HCT116 (cell line): ENCODE measurements at regions not wholly inside any gene's neighbourhood (a gene's known extent, or its start where the extent isn't known, plus 50 kb on each side); places are given as distances from the start of the nearest gene placed in this dataset.

Source experiments
- ATAC-seq: fragments of 200-7000 bp; cut with Tn5 transposase; 2 replicates; pipeline ENCODE4 v1.9.1; 2020; ENCODE audit warnings: mild to moderate bottlenecking, moderate library complexity
- BruUV-seq: library from RNA; stranded (reverse); fragments of 400-500 nt; replicated peaks from 2 replicates; lab custom pipeline; 2021; lab: Mats Ljungman, UMichigan
- CTCF ChIA-PET: fragments of 300-600 bp; sonication (Branson Sonifier 250); formaldehyde crosslinking; loops from one replicate; lab custom pipeline; 2021; ENCODE audit warnings: antibody characterized with exemption; lab: Charles Lee
- POLR2A ChIA-PET: fragments of 300-600, 350-600 bp; sonication (Branson Sonifier 250); formaldehyde crosslinking; loops from one replicate; lab custom pipeline; 2021; ENCODE audit warnings: antibody characterized with exemption; lab: Charles Lee
- RAD21 ChIA-PET, 2 experiments: fragments of 300-600 bp; sonication (Branson Sonifier 250); formaldehyde crosslinking; loops; one replicate each; lab custom pipeline; 2023; ENCODE audit warnings: low total read pairs in 2 of 2; ENCODE audit not compliant: uncharacterized antibody in 2 of 2, unreplicated experiment in 2 of 2, low non-redundant PET in 1 of 2; lab: Charles Lee
- DNase-seq: peaks from one replicate; pipeline ENCODE4 v3.0.0-alpha.2; 2010; ENCODE audit warnings: low read depth, low spot score
- H2AFZ ChIP-seq: fragments of 200-600 bp; shearing (Covaris generic), sonication (generic); 2 replicates; pipeline ENCODE4 v1.6.1; 2017; ENCODE audit warnings: low read depth, mixed run types, mixed read lengths, antibody characterized with exemption, low read length; ENCODE audit not compliant: poor library complexity, severe bottlenecking
- H3K27ac ChIP-seq: 2 replicates; pipeline ENCODE4 v1.5.1; 2012; ENCODE audit warnings: low read depth, low read length
- H3K27me3 ChIP-seq: fragments of 200-600 bp; sonication (generic); 2 replicates; pipeline ENCODE4 v1.6.1; 2016; ENCODE audit warnings: mixed run types, low read length, mixed read lengths; ENCODE audit not compliant: insufficient read depth
- H3K36me3 ChIP-seq, 2 experiments: fragments of 200-500 bp in 1 of 2; fragments of 200-600 bp in 1 of 2; sonication (Bioruptor generic) in 1 of 2; sonication (generic) in 1 of 2; 2 replicates each; pipeline versions ENCODE4 v1.5.1 to v1.6.1; 2014 to 2016; ENCODE audit warnings: low read length in 2 of 2, inconsistent platforms in 1 of 2, mixed read lengths in 1 of 2, mixed run types in 1 of 2; ENCODE audit not compliant: insufficient read depth in 2 of 2, control insufficient read depth in 1 of 2
- H3K4me1 ChIP-seq, 2 experiments: fragments of 200-600 bp in 1 of 2; sonication (generic) in 1 of 2; 2 replicates each; pipeline versions ENCODE4 v1.5.1 to v1.6.1; 2012 to 2017; ENCODE audit warnings: low read length in 2 of 2, inconsistent platforms in 1 of 2, mild to moderate bottlenecking in 1 of 2, mixed read lengths in 1 of 2, mixed run types in 1 of 2, moderate library complexity in 1 of 2; ENCODE audit not compliant: insufficient read depth in 2 of 2, control insufficient read depth in 1 of 2
- H3K4me2 ChIP-seq: fragments of 200-600 bp; sonication (generic); 2 replicates; pipeline ENCODE4 v1.6.1; 2017; ENCODE audit warnings: mixed run types, low read length, mixed read lengths
- H3K4me3 ChIP-seq, 2 experiments: fragments of 200-600 bp in 1 of 2; sonication (generic) in 1 of 2; replicated peaks in 1 of 2; 2 replicates each; pipeline ENCODE4 v1.5.1; 2011 to 2016; ENCODE audit warnings: low read length in 2 of 2, control low read depth in 1 of 2, low read depth in 1 of 2, mild to moderate bottlenecking in 1 of 2, mixed read lengths in 1 of 2, mixed run types in 1 of 2
- H3K79me2 ChIP-seq: fragments of 200-600 bp; sonication (generic); 2 replicates; pipeline ENCODE4 v1.6.1; 2017; ENCODE audit warnings: mild to moderate bottlenecking, mixed run types, low read length, moderate library complexity, mixed read lengths; ENCODE audit not compliant: insufficient read depth
- H3K9ac ChIP-seq: fragments of 200-600 bp; sonication (generic); 2 replicates; pipeline ENCODE4 v1.6.1; 2016; ENCODE audit warnings: low read length, mixed read lengths
- H3K9me2 ChIP-seq: fragments of 200-600 bp; sonication (generic), shearing (Covaris generic); 2 replicates; pipeline ENCODE4 v1.6.1; 2017; ENCODE audit warnings: mixed run types, mild to moderate bottlenecking, moderate library complexity; ENCODE audit not compliant: insufficient read depth
- H3K9me3 ChIP-seq, 2 experiments: fragments of 200-500 bp in 1 of 2; fragments of 200-600 bp in 1 of 2; sonication (Bioruptor generic) in 1 of 2; sonication (generic) in 1 of 2; 2 replicates each; pipeline ENCODE4 v1.6.1; 2014 to 2017; ENCODE audit warnings: low read length in 2 of 2, mixed read lengths in 2 of 2, inconsistent platforms in 1 of 2, low read depth in 1 of 2, mild to moderate bottlenecking in 1 of 2, mixed run types in 1 of 2, moderate library complexity in 1 of 2; ENCODE audit not compliant: control insufficient read depth in 1 of 2, insufficient read depth in 1 of 2
- H4K20me1 ChIP-seq: fragments of 200-600 bp; sonication (generic), shearing (Covaris generic); 2 replicates; pipeline ENCODE4 v1.6.1; 2017; ENCODE audit warnings: mixed run types, mild to moderate bottlenecking, moderate library complexity; ENCODE audit not compliant: insufficient read depth
- ATF3 ChIP-seq: IDR thresholded peaks from 2 replicates; pipeline ENCODE4 v1.6.1; 2012
- CBX3 ChIP-seq: IDR thresholded peaks from 2 replicates; pipeline ENCODE4 v1.6.1; 2012; ENCODE audit warnings: low read depth
- CEBPB ChIP-seq: IDR thresholded peaks from 2 replicates; pipeline ENCODE4 v1.6.1; 2012; ENCODE audit warnings: low read depth
- CTCF ChIP-seq, 3 experiments: fragments of 200-600 bp in 1 of 3; sonication (generic) in 1 of 3; IDR thresholded peaks in 2 of 3; conservative IDR thresholded peaks in 1 of 3; 2 replicates each; pipeline ENCODE4 v1.5.1; 2012 to 2017; ENCODE audit warnings: low read depth in 2 of 3, low read length in 2 of 3, antibody characterized with exemption in 1 of 3, borderline replicate concordance in 1 of 3, control low read depth in 1 of 3, mild to moderate bottlenecking in 1 of 3, mixed read lengths in 1 of 3, mixed run types in 1 of 3, moderate library complexity in 1 of 3; ENCODE audit not compliant: insufficient read depth in 1 of 3
- EZH2 ChIP-seq: fragments of 200-600 bp; sonication (generic); IDR thresholded peaks from 2 replicates; pipeline ENCODE4 v1.6.1; 2017; ENCODE audit warnings: antibody characterized with exemption, mixed run types
- FOSL1 ChIP-seq: IDR thresholded peaks from 2 replicates; pipeline ENCODE4 v1.6.1; 2012; ENCODE audit warnings: low read depth
- JUND ChIP-seq: IDR thresholded peaks from 2 replicates; pipeline ENCODE4 v1.6.1; 2012
- POLR2AphosphoS5 ChIP-seq: IDR thresholded peaks from 2 replicates; pipeline ENCODE4 v1.6.1; 2011; ENCODE audit warnings: mild to moderate bottlenecking, low read depth, low read length, moderate library complexity
- RAD21 ChIP-seq: IDR thresholded peaks from 2 replicates; pipeline ENCODE4 v1.6.1; 2012; ENCODE audit warnings: low read depth, mild to moderate bottlenecking
- SIN3A ChIP-seq: IDR thresholded peaks from 2 replicates; pipeline ENCODE4 v1.6.1; 2012; ENCODE audit warnings: low read depth
- SP1 ChIP-seq: IDR thresholded peaks from 2 replicates; pipeline ENCODE4 v1.6.1; 2012; ENCODE audit warnings: low read depth
- TCF7L2 ChIP-seq: IDR thresholded peaks from 2 replicates; pipeline ENCODE4 v1.7.0; 2011; ENCODE audit warnings: borderline replicate concordance, inconsistent platforms; ENCODE audit not compliant: insufficient read depth, insufficient read length; ENCODE audit errors: extremely low read depth
- ZBTB33 ChIP-seq: IDR thresholded peaks from 2 replicates; pipeline ENCODE4 v1.6.1; 2011; ENCODE audit warnings: mild to moderate bottlenecking, low read length, moderate library complexity; ENCODE audit not compliant: insufficient replicate concordance; ENCODE audit errors: extremely low read depth
- ZFX ChIP-seq: fragments of 450-650 bp; IDR thresholded peaks from 2 replicates; pipeline ENCODE4 v1.6.1; 2017
- ZNF274 ChIP-seq: fragments of 200-500 bp; sonication (Bioruptor generic); IDR thresholded peaks from 2 replicates; pipeline ENCODE4 v1.6.1; 2014; ENCODE audit warnings: mild to moderate bottlenecking, low read depth, low read length, inconsistent platforms
- intact Hi-C: fragments of 100-400 bp; cut with micrococcal nuclease; formaldehyde crosslinking; loops from 2 replicates; pipeline ENCODE4 v1.10.0; 2022

- Histone ChIP-seq H3K4me1 (no peaks in the 10 kb centered on the region), H3K9me3 (peaks cover 0 to 4% of the 10 kb centered on the region in 2 experiments; a peak in 1 of 4 replicates), H3K4me3 (no peak overlapping the region), H3K9me2 (no peaks in the 10 kb centered on the region), H3K36me3 (no peaks in the 10 kb centered on the region), H3K9ac (no peak overlapping the region), H2AFZ (no peak overlapping the region), H4K20me1 (no peaks in the 10 kb centered on the region), H3K4me2 (no peak overlapping the region), H3K27me3 (peaks cover 5% of the 10 kb centered on the region; the same call in 1 of the 2 replicates), H3K79me2 (no peaks in the 10 kb centered on the region), H3K27ac (no peak overlapping the region)
- no peak for DNase-seq
- ATAC-seq: no peak
- ChIA-PET POLR2A (no interaction called here), CTCF (no interaction called here), RAD21 (no interaction called here)
- no TSS peak for BruUV-seq
- intact Hi-C loops: no loop called here
- TF ChIP-seq ATF3: no peak
- no peak for TF ChIP-seq ZBTB33
- no peak for TF ChIP-seq CTCF (IDR thresholded peaks at IDR 0.05 in 2 of 3, conservative IDR thresholded peaks at IDR 0.05 in 1 of 3; ENCODE audit: borderline replicate concordance in 1 of 3, insufficient read depth in 1 of 3, low read depth in 2 of 3, low read length in 2 of 3)
- no peak for TF ChIP-seq SP1
- TF ChIP-seq JUND: no peak
- TF ChIP-seq ZNF274: no peak
- no peak for TF ChIP-seq EZH2
- TF ChIP-seq FOSL1: no peak
- TF ChIP-seq POLR2AphosphoS5: no peak
- TF ChIP-seq CBX3: no peak
- no peak for TF ChIP-seq SIN3A
- no peak for TF ChIP-seq TCF7L2
- TF ChIP-seq ZFX: no peak
- no peak for TF ChIP-seq RAD21
- TF ChIP-seq CEBPB: no peak
Measured at GRCh38 chr2:128584296-128584890, 265.7 kb upstream of the HS6ST1 start.
